ENCODE measurements at regions not wholly inside any gene's neighbourhood (a gene's known extent, or its start where the extent isn't known, plus 50 kb on each side); places are given as distances from the start of the nearest gene placed in this dataset.
A peak's percentile ranks its signal among the peaks of the same experiment; 100 is the strongest.

GRCh38 chr7:155210356-155210755 is 87.3 kb upstream of the INSIG1 start:
- intact Hi-C loops (cut with DNase I), result no loop called here
- no peak for DNase-seq

GRCh38 chr7:155211173-155211572 is 86.5 kb upstream of the INSIG1 start:
- DNase-seq (no peak), ATAC-seq (no peak)
- intact Hi-C loops (cut with DNase I), result no loop called here

More at GRCh38 chr7:155210356-155210755, 87.3 kb upstream of the INSIG1 start:
- ATAC-seq, result no peak

- ATAC-seq (no peak), DNase-seq (peak; percentile 6)
- intact Hi-C loops (cut with DNase I), result no loop called here
Measured at GRCh38 chr7:155211761-155212160, 85.9 kb upstream of the INSIG1 start.

- peak; percentile 8 for DNase-seq
- intact Hi-C loops (cut with DNase I), result no loop called here
Measured at GRCh38 chr7:155212301-155213015, 85.2 kb upstream of the INSIG1 start.

GRCh38 chr7:155213385-155213784 is 84.3 kb upstream of the INSIG1 start:
- no peak for ATAC-seq
- peak; percentile 19 for DNase-seq
- intact Hi-C loops (cut with DNase I), result no loop called here

More at GRCh38 chr7:155212301-155213015, 85.2 kb upstream of the INSIG1 start:
- no peak for ATAC-seq

DNA sequence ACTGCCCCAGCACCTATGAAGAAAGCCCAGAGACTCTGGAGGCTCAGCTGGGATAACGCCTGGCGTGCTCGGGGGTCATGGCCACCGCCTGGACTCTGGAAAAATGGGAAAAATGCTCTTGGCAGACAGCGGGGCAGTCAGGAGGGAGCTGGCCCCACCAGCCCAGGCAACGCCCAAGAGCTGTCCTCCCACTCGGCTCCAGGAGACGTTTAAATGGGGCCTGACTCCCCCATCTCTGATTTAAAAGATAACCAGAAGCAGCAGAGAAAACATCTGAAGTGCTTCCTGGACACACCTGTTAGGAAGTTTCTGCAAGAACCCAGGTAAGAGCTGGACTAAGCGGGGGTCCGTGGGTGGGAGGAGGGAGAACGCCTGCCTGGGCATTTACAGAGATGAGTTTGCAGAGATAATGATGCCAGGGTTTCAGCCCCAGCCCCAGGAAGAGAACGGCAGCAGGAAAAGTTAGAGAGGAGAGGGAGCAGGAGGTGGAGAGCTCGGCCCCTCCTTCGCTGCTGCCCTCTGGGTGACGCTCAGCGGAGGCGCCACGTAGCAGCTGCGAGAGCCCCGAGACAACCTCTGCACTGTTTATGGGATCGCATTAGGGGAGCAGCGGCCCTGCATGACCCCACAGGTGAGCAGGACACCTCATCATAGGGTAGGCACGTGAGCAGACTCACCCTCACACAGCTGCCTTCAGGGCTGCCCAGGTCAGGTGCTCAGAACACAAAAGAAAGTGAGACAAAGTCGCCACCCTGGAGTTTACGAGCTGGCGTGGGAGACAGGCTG is 83.5 kb upstream of the INSIG1 start:
- ATAC-seq, result peak; percentile 14 to 68
- peak; percentile 15 for DNase-seq
- intact Hi-C loops (cut with DNase I), result no loop called here

GRCh38 chr7:155215576-155216325 is 81.9 kb upstream of the INSIG1 start:
- no peak for ATAC-seq
- no peak for DNase-seq
- intact Hi-C loops (cut with DNase I), result no loop called here

- intact Hi-C loops (cut with DNase I), result no loop called here
- DNase-seq, result no peak
- ATAC-seq, result no peak
Measured at GRCh38 chr7:155216475-155217272, 81.0 kb upstream of the INSIG1 start.

DNA sequence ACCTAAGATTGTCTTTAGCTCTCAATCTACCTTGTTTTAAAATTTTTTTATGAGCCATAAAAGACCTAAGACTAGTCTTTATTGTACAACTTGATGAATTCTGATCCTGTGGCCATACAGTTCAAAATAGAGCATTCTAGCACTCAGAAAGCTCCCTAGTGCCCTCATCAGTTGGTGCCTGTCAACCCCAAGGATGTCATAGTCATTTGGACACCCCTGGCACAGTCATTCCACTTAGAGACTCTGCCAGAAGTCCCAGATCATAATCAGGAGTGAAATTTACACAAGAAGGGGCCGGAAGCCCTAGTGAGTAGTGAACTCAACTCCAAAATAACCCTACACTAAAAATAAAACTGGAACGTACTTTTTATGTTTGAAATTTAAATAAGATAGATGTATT is 80.0 kb upstream of the INSIG1 start:
- intact Hi-C loops (cut with DNase I), result no loop called here
- ATAC-seq, result no peak
- no peak for DNase-seq

DNA sequence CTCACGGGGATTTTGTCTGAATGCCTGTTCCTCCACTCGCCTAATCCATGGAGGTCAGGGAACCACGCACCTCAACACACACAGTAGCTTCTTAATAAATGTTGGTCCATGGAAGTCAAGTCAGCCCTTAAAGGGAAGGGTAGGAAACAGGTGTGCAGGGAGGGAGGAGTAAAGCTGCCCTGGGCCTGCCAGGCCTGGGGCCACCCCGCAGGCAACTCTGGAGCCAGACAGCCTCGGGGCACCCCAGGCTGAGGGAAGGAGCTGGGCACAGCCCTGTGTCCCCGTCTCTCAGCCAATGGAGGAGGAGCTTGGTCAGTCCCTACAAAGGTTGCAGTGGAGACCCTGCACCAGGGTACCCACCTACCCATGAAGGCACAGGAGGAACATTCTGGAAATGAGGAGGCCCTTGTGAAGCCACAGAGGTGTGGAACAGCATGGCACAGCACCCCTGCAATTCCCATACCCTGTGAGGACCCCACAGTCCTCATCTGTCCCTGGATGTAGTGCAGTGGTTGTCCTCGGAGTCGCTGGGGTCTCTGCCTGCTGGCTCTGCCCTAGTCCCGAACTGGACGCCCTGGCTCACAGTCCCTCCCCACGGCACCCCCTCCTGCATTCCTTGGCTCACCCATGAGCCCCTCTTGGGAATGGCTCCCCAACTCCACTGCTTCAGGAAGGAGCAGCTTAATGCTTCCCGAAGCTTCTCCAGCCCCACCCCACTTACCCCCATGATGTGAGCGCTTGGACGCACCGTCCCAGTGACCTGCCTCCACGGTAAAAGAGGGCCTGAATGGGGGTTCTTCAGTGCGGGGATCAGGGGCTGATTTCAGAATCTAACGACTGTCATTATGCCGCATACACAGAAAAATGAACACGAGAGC is 79.2 kb upstream of the INSIG1 start:
- no peak for DNase-seq
- intact Hi-C loops (cut with DNase I), result no loop called here
- ATAC-seq, result no peak

DNA sequence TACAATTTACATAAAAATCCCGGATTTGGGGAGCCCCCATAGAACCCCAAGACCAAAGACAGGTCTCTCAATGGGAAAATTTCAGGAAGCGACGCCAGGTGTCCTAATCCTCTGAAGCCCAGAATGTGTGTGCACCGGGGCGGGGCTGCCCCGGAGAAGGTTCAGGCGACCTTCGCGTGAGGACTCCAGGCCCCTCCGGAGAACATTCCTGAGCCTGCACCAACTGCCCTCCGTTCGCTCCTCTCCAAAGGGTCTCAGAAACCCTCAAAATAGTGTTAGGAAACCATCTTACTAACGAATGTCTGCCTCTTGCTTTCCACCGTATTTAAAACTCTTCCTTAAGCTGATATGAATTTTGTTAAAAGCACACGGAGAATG is 78.5 kb upstream of the INSIG1 start:
- no peak for DNase-seq
- no peak for ATAC-seq
- intact Hi-C loops (cut with DNase I), result no loop called here

- ATAC-seq, result peak; percentile 89 to 92
Measured at GRCh38 chr7:155219947-155220769, 77.5 kb upstream of the INSIG1 start.

DNA sequence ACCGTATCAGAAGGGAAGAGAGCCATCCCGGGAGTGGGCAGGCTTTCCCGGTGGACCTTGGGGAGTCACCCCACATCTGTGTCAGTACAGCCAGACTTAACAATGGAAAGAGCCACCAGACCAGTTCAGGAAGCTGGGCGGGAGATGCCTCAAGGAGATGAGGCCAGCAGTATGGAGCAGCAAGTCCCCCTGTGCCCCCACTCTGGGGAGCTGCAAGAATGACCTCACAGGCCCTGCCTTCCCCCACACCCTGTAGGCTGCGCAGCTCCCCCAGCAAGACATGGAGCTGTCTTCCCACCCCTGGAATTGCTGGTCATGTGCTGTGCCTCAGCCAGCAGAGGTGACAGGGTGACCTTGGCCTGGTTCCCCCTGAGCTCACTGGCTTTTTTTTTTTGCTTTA is 76.8 kb upstream of the INSIG1 start:
- intact Hi-C loops (cut with DNase I), result no loop called here
- DNase-seq (no peak), ATAC-seq (peak in 1 of 2 donors; percentile 28)

More at GRCh38 chr7:155219947-155220769, 77.5 kb upstream of the INSIG1 start:
- intact Hi-C loops (cut with DNase I), result no loop called here
- no peak for DNase-seq

DNA sequence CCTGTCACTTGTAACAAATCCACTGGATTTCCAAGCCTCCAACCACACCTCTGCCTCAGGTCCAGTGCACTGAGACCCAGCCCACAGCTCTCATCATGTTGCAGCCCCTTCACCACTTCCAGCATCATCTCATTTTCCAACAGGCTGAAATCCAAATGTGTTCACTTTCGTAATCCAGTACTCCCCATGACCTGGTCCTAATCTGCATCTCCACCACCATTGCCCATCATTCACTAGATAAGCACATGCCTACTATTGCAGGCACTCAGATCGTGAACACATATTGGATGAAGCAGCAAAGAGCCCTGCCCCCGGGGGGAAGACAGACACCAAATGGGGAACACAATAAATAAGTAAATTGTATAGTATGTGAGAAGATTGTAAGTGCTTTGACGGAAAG is 76.1 kb upstream of the INSIG1 start:
- DNase-seq (no peak), ATAC-seq (no peak)
- intact Hi-C loops (cut with DNase I), result no loop called here

- DNase-seq (no peak), ATAC-seq (no peak)
- intact Hi-C loops (cut with DNase I), result no loop called here
Measured at GRCh38 chr7:155222061-155222460, 75.6 kb upstream of the INSIG1 start.

GRCh38 chr7:155222573-155222972 is 75.1 kb upstream of the INSIG1 start:
- intact Hi-C loops (cut with DNase I), result no loop called here
- DNase-seq (no peak), ATAC-seq (no peak)

- ATAC-seq (no peak), DNase-seq (no peak)
- intact Hi-C loops (cut with DNase I), result no loop called here
Measured at GRCh38 chr7:155223021-155223420, 74.7 kb upstream of the INSIG1 start.
